ENCODE measurements at regions not wholly inside any gene's neighbourhood (a gene's known extent, or its start where the extent isn't known, plus 50 kb on each side); places are given as distances from the start of the nearest gene placed in this dataset.

- H3K4me3 Mint-ChIP-seq (ENCODE audit: unreplicated experiment) = no peak overlapping the region
- DNase-seq (ENCODE audit: low spot score) = no peak
- no peaks in the 10 kb centered on the region for H3K4me1 Mint-ChIP-seq (ENCODE audit: unreplicated experiment)
- peaks cover 4% of the 10 kb centered on the region for H3K36me3 Mint-ChIP-seq (ENCODE audit: low read depth, unreplicated experiment)
- no peak for TF ChIP-seq CTCF (IDR thresholded peaks at IDR 0.05; ENCODE audit: unreplicated experiment)
- no peak overlapping the region for H3K27ac Mint-ChIP-seq (ENCODE audit: unreplicated experiment)
- no peaks in the 10 kb centered on the region for H3K27me3 Mint-ChIP-seq (ENCODE audit: unreplicated experiment)
- H3K9me3 Mint-ChIP-seq (ENCODE audit: unreplicated experiment) = no peaks in the 10 kb centered on the region
Observed at GRCh38 chrX:106437407-106437806, 174.4 kb upstream of the RADX start.

GRCh38 chrX:106450405-106450804 lies 161.4 kb upstream of the RADX start:
- H3K27me3 Mint-ChIP-seq (ENCODE audit: unreplicated experiment) = no peaks in the 10 kb centered on the region
- H3K4me3 Mint-ChIP-seq (ENCODE audit: unreplicated experiment) = no peak overlapping the region
- no peak for TF ChIP-seq CTCF (IDR thresholded peaks at IDR 0.05; ENCODE audit: unreplicated experiment)
- no peaks in the 10 kb centered on the region for H3K9me3 Mint-ChIP-seq (ENCODE audit: unreplicated experiment)
- no peaks in the 10 kb centered on the region for H3K4me1 Mint-ChIP-seq (ENCODE audit: unreplicated experiment)
- H3K27ac Mint-ChIP-seq (ENCODE audit: unreplicated experiment) = no peak overlapping the region
- DNase-seq (ENCODE audit: low spot score) = no peak
- no peaks in the 10 kb centered on the region for H3K36me3 Mint-ChIP-seq (ENCODE audit: low read depth, unreplicated experiment)

GRCh38 chrX:106451933-106452332 lies 159.8 kb upstream of the RADX start:
- Mint-ChIP-seq H3K9me3 (ENCODE audit: unreplicated experiment) (no peaks in the 10 kb centered on the region), H3K4me1 (ENCODE audit: unreplicated experiment) (no peaks in the 10 kb centered on the region)

GRCh38 chrX:106454991-106455390 lies 156.8 kb upstream of the RADX start:
- Mint-ChIP-seq H3K4me1 (ENCODE audit: unreplicated experiment) (no peaks in the 10 kb centered on the region), H3K27ac (ENCODE audit: unreplicated experiment) (no peak overlapping the region), H3K4me3 (ENCODE audit: unreplicated experiment) (no peak overlapping the region), H3K27me3 (ENCODE audit: unreplicated experiment) (no peaks in the 10 kb centered on the region), H3K36me3 (ENCODE audit: low read depth, unreplicated experiment) (no peaks in the 10 kb centered on the region), H3K9me3 (ENCODE audit: unreplicated experiment) (no peaks in the 10 kb centered on the region)
- no peak for DNase-seq (ENCODE audit: low spot score)
- no peak for TF ChIP-seq CTCF (IDR thresholded peaks at IDR 0.05; ENCODE audit: unreplicated experiment)

More at GRCh38 chrX:106451933-106452332, 159.8 kb upstream of the RADX start:
- Mint-ChIP-seq H3K36me3 (ENCODE audit: low read depth, unreplicated experiment) (no peaks in the 10 kb centered on the region), H3K27ac (ENCODE audit: unreplicated experiment) (no peak overlapping the region), H3K27me3 (ENCODE audit: unreplicated experiment) (no peaks in the 10 kb centered on the region), H3K4me3 (ENCODE audit: unreplicated experiment) (no peak overlapping the region)
- no peak for DNase-seq (ENCODE audit: low spot score)
- no peak for TF ChIP-seq CTCF (IDR thresholded peaks at IDR 0.05; ENCODE audit: unreplicated experiment)

GRCh38 chrX:106457802-106458201 lies 154.0 kb upstream of the RADX start:
- no peaks in the 10 kb centered on the region for H3K9me3 Mint-ChIP-seq (ENCODE audit: unreplicated experiment)
- no peak for DNase-seq (ENCODE audit: low spot score)
- H3K27ac Mint-ChIP-seq (ENCODE audit: unreplicated experiment) = no peak overlapping the region
- H3K4me1 Mint-ChIP-seq (ENCODE audit: unreplicated experiment) = no peaks in the 10 kb centered on the region
- no peak overlapping the region for H3K4me3 Mint-ChIP-seq (ENCODE audit: unreplicated experiment)
- no peaks in the 10 kb centered on the region for H3K36me3 Mint-ChIP-seq (ENCODE audit: low read depth, unreplicated experiment)
- no peak for TF ChIP-seq CTCF (IDR thresholded peaks at IDR 0.05; ENCODE audit: unreplicated experiment)
- H3K27me3 Mint-ChIP-seq (ENCODE audit: unreplicated experiment) = no peaks in the 10 kb centered on the region

Measured in endothelial cell (in vitro differentiated cells).